ENCODE measurements at regions not wholly inside any gene's neighbourhood (a gene's known extent, or its start where the extent isn't known, plus 50 kb on each side); places are given as distances from the start of the nearest gene placed in this dataset.

- TF ChIP-seq POLR2A (IDR thresholded peaks at IDR 0.05; ENCODE audit: low read length) (peak; percentile 13), GATA1 (IDR thresholded peaks at IDR 0.05; ENCODE audit: low read depth, low read length) (no peak)
Measured at GRCh38 chr6:26206868-26207801, 119.9 kb downstream of the HFE start.
